ENCODE measurements at regions not wholly inside any gene's neighbourhood (a gene's known extent, or its start where the extent isn't known, plus 50 kb on each side); places are given as distances from the start of the nearest gene placed in this dataset.

DNA sequence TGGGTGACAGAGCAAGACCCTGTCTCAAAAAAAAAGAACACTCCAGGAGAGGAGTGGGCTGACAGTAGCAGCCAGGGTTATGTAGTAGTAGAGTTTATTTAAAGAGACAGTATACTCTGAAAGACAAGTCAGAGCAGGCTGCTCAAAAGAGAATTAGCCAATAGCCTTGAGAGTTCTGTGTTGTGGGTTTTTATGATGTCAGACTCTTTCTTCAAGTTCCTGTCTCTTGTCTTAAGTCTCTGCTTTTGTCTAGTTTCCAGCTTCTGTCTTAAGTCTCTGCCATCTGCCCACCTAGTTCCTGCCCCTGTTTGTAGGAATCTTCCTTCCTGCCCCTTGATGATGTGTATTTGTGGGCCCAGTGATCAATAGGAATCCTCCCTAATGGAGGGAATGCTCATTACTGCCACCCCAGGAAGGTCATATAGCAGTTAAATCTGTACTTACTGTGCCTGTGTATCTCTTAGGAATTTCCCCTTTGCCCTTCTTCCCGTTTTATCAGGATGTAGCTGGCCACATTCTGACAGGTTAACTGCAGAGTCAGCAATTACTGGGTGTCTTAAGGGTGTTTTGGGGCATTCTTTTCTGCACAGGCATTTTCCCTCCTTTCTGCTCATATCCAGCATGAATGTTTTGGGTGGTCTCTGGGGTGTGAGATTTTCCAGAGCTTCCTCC is 580.5 kb upstream of the SGCD start:
- TF ChIP-seq, protein P1, sequence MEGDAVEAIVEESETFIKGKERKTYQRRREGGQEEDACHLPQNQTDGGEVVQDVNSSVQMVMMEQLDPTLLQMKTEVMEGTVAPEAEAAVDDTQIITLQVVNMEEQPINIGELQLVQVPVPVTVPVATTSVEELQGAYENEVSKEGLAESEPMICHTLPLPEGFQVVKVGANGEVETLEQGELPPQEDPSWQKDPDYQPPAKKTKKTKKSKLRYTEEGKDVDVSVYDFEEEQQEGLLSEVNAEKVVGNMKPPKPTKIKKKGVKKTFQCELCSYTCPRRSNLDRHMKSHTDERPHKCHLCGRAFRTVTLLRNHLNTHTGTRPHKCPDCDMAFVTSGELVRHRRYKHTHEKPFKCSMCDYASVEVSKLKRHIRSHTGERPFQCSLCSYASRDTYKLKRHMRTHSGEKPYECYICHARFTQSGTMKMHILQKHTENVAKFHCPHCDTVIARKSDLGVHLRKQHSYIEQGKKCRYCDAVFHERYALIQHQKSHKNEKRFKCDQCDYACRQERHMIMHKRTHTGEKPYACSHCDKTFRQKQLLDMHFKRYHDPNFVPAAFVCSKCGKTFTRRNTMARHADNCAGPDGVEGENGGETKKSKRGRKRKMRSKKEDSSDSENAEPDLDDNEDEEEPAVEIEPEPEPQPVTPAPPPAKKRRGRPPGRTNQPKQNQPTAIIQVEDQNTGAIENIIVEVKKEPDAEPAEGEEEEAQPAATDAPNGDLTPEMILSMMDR (IDR thresholded peaks at IDR 0.05; ENCODE audit: low read depth, low read length, missing input control) = no peak
- TF ChIP-seq, protein P2, sequence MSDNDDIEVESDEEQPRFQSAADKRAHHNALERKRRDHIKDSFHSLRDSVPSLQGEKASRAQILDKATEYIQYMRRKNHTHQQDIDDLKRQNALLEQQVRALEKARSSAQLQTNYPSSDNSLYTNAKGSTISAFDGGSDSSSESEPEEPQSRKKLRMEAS (IDR thresholded peaks at IDR 0.05) = no peak
- no peak for TF ChIP-seq JUND (IDR thresholded peaks at IDR 0.05)
- TF ChIP-seq TAF1 (conservative IDR thresholded peaks at IDR 0.05) = no peak
- TF ChIP-seq GABPA (IDR thresholded peaks at IDR 0.05 in 1 of 2, conservative IDR thresholded peaks at IDR 0.05 in 1 of 2) = no peak

Data from liver (tissue), 3 donors.